Right forelimb (tissue), 1 donor: ENCODE measurements at regions not wholly inside any gene's neighbourhood (a gene's known extent, or its start where the extent isn't known, plus 50 kb on each side); places are given as distances from the start of the nearest gene placed in this dataset.

Source experiments
- DNase-seq: peaks from one replicate; pipeline ENCODE4 v3.0.0-alpha.2; 2018

GRCh38 chr15:62823561-62823960 is 219.0 kb upstream of the TPM1 start:
- no peak for DNase-seq

- DNase-seq, result no peak
These were observed 218.2 kb upstream of the TPM1 start for GRCh38 chr15:62824111-62825015.

GRCh38 chr15:62825191-62825590 is 217.4 kb upstream of the TPM1 start:
- no peak for DNase-seq

DNA sequence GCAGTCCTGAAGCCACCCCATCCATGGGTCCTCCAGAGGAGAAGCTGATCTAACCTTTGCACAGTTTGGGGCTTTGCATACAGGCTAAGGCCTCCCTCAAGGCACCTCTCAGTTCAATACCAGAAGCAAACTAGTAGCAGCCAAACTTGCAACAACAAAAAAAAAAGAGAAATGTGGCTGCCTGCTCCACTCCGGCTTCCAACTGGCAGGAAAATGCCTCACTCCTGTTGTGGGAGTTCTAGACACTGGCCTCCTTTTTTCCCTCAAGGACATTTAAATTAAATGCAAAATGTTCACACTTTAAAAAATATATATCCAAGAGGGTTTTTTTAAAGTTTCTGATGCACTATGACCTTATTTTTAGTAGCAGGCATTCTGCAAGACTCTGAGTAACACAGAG is 216.0 kb upstream of the TPM1 start:
- no peak for DNase-seq

- no peak for DNase-seq
These were observed 214.2 kb upstream of the TPM1 start for GRCh38 chr15:62828364-62828763.

- no peak for DNase-seq
These were observed 210.3 kb upstream of the TPM1 start for GRCh38 chr15:62832231-62832630.

DNA sequence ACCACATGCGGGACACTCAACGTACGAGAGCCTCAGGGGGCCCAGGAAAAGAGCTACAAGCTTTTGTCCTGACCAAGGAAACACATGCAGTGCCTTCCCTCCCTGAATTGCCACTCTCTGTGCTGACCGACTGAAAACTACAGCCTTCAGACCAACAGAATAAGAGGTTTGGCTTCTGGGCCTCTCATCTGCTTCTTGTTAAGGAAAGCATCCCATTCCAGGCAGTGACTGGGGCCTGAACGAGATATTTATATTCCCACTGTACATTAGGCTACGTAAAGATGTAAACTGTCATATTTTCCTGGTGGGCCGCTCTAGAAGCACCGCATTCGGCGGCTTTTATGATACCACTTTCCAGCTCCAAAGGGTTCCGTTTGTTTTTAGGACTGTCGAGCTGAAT is 208.9 kb upstream of the TPM1 start:
- peak; percentile 66 for DNase-seq

GRCh38 chr15:62834686-62835329 is 207.7 kb upstream of the TPM1 start:
- DNase-seq, result no peak

DNA sequence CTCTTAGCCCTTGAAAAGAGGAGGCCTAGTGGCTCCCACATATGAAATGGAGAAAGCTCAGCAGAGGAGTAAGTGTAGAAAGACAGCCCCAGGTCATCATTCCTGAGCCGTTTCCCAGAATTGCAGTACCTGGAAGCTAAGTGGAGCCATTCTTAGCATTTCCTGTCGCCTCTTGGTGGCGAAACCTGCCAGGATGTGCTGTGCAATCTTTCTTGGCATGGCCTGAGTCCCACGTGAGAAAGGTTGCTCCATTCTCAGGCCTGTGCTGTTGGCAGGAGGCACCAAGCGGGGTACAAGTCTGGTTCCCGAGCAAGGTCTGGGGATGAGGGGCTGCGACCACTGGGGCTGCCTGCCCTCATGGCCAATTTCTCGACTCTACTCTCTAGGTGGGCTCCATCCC is 207.2 kb upstream of the TPM1 start:
- DNase-seq, result no peak

DNA sequence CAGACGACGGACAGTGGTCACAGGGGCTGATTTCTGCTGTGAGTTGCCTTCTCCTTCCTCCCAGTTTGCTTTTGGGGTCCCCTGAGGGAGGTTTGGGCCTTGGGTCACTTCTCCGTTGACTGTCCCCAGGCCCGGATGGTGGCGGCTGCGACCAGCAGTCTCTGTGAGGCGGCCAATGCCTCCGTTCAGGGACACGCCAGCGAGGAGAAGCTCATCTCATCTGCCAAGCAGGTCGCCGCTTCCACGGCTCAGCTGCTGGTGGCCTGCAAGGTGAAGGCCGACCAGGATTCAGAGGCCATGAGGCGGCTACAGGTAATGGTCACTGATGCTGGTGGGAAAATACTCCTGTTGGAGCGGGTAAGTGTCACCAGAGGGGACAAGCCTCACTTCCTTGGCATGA is 206.8 kb upstream of the TPM1 start:
- no peak for DNase-seq

- no peak for DNase-seq
These were observed 201.8 kb upstream of the TPM1 start for GRCh38 chr15:62840526-62841268.

DNA sequence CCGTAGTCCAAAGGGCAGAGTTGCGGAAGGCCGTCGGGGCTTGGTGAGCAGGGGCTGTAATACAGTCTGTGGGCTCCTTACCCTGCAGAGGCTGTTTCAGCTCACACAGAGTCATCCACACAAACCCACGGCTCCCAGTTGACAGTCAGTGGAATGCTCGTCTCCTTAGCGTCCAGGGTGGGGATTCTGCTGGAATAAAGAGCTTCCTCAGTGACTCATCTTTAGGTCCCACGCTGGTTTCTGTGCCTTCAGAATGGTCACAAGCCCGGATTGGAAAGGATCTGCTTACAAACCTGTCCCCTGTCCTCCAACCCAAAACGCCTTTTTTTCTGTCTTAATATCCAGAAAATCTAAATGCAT is 201.3 kb upstream of the TPM1 start:
- DNase-seq, result no peak

- DNase-seq, result no peak
These were observed 200.5 kb upstream of the TPM1 start for GRCh38 chr15:62841891-62842559.

GRCh38 chr15:62843311-62843710 is 199.2 kb upstream of the TPM1 start:
- DNase-seq, result no peak

GRCh38 chr15:62844564-62845240 is 197.8 kb upstream of the TPM1 start:
- no peak for DNase-seq

DNA sequence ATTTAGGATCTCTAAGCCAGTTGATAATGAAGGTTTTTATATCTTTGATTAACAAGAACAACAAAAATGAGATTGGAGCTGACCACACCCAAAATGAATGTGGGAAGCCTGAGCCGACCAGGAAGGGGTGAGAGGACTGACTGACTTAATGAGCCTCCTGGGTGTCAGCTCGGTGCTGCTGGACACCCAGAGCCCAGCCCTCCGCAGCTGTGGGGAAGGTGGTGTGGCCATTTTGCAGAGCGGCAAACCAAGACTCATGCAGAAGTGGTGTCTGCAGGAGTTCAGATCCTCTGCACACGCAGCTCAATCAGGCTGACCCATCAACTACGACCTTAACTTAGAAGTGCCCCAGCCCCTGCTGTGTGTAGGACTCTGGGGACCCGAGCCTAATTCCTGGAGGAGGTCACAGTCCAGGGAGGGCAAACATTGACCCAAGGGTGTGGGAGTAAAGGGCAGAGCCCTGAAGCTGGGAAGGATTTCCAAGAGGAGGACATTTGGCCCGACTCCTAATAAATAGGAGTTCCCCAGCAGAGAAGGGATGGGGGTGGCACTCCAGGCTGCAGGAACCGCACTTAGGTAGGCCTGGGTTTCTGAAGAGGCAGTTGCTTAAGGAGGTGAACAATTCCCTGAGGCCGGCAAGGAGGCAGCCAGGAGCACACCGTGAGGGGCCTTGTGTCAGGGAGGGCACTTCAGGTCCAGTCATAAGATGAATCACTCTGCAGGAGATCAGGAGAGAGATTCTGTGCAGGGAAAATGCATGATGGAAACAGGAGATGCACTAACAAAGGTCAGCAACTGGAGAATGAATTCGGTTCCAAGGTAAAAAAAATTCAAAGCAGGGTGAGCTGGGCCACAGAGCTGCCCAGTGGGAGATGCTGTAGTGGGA is 197.1 kb upstream of the TPM1 start:
- no peak for DNase-seq

GRCh38 chr15:62846131-62846804 is 196.3 kb upstream of the TPM1 start:
- no peak for DNase-seq

DNA sequence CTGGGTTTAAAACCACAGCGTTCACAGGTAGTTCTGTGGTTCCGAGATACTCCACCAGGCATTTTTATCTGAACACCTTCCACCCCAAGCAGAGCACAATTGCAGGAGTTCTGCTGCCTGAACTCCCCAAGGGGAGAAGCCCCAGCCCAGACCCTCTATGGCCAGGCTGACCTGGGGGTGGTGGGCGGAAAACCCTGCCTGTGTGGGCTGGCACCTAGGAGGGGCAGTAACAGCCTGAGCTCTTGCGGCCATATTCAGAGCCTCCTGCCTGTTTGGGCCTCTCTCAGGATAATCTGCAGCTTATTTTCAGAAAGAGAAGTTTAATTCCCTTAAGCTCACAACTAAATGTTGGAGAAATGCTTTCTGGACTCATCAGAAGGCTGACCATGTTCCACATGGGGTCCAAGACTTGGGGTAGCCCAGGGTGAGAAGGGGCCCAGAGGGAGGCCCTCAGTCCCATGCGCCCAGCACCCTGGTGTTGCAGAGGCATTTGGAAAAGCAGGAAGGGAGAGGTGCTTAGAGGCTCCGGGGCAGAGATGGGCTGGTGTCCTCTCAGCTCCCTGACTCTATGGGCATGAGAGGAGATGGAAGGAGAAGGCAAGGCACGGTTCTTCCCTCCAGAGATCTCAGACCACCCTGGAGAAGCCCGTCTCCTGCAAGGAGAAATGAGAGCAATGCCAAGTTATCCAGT is 195.6 kb upstream of the TPM1 start:
- no peak for DNase-seq

- no peak for DNase-seq
These were observed 194.6 kb upstream of the TPM1 start for GRCh38 chr15:62847900-62848489.

DNA sequence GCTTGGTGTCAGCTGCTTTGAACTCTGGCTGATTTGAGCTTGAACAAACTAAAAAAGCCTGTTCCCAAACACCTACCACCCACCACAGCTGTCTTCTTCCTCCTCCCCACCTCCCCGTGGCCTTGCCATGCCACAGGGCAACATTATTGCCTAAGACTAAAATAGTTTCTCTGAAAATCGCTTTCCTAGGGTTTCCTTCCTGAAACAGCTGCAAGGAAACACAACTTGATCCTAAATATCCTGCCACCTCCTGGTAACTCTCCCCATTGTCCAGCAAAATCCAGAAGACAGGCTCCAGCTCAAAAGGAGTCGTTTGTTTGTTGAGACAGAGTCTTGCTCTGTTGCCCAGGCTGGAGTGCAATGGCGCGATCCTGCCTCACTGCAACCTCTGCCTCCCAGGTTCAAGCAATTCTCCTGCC is 193.9 kb upstream of the TPM1 start:
- no peak for DNase-seq
